ENCODE measurements at regions not wholly inside any gene's neighbourhood (a gene's known extent, or its start where the extent isn't known, plus 50 kb on each side); places are given as distances from the start of the nearest gene placed in this dataset.

DNA sequence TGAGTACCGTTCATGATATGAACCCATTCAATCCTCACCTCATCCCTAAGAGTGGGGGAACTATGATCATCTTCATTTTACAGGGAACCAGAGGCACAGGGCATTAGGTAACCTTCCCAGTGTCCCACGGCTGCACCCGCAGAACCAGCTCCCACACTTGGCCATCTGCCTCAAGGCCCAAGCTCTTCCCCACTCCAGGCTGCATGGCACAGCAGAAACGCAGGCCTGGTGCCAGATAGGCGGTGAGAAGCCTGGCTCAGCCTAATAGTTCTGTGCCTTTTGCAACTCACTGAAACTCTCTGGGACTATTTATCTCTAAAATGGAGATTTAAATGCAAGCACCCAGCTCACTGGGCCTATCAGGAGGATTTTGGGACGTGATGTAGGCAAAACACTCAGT lies 90.8 kb upstream of the ZNF618 start:
- Histone ChIP-seq H3K27me3 (ENCODE audit: control insufficient read depth, insufficient read depth, low read length) (peaks cover 12% of the 10 kb centered on the region), H3K4me3 (ENCODE audit: low read depth, low read length) (no peak overlapping the region), H3K36me3 (ENCODE audit: control insufficient read depth, insufficient read depth, low read length) (no peaks in the 10 kb centered on the region)
- TF ChIP-seq, protein P1, sequence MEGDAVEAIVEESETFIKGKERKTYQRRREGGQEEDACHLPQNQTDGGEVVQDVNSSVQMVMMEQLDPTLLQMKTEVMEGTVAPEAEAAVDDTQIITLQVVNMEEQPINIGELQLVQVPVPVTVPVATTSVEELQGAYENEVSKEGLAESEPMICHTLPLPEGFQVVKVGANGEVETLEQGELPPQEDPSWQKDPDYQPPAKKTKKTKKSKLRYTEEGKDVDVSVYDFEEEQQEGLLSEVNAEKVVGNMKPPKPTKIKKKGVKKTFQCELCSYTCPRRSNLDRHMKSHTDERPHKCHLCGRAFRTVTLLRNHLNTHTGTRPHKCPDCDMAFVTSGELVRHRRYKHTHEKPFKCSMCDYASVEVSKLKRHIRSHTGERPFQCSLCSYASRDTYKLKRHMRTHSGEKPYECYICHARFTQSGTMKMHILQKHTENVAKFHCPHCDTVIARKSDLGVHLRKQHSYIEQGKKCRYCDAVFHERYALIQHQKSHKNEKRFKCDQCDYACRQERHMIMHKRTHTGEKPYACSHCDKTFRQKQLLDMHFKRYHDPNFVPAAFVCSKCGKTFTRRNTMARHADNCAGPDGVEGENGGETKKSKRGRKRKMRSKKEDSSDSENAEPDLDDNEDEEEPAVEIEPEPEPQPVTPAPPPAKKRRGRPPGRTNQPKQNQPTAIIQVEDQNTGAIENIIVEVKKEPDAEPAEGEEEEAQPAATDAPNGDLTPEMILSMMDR (IDR thresholded peaks at IDR 0.05; ENCODE audit: insufficient read depth, low read length, poor library complexity, severe bottlenecking): no peak
- DNase-seq (ENCODE audit: low read depth): no peak

- DNase-seq (ENCODE audit: low read depth): no peak
- Histone ChIP-seq H3K27me3 (ENCODE audit: control insufficient read depth, insufficient read depth, low read length) (peaks cover 16% of the 10 kb centered on the region), H3K36me3 (ENCODE audit: control insufficient read depth, insufficient read depth, low read length) (no peaks in the 10 kb centered on the region), H3K4me3 (ENCODE audit: low read depth, low read length) (no peak overlapping the region)
- TF ChIP-seq, protein P1 (IDR thresholded peaks at IDR 0.05; ENCODE audit: insufficient read depth, low read length, poor library complexity, severe bottlenecking): no peak
These were observed 90.0 kb upstream of the ZNF618 start for GRCh38 chr9:113786071-113786470.

- TF ChIP-seq, protein P1 (IDR thresholded peaks at IDR 0.05; ENCODE audit: insufficient read depth, low read length, poor library complexity, severe bottlenecking): no peak
- Histone ChIP-seq H3K4me3 (ENCODE audit: low read depth, low read length) (no peak overlapping the region), H3K27me3 (ENCODE audit: control insufficient read depth, insufficient read depth, low read length) (peaks cover 16% of the 10 kb centered on the region), H3K36me3 (ENCODE audit: control insufficient read depth, insufficient read depth, low read length) (no peaks in the 10 kb centered on the region)
- DNase-seq (ENCODE audit: low read depth): no peak
These were observed 88.2 kb upstream of the ZNF618 start for GRCh38 chr9:113787871-113788270.

- H3K36me3 ChIP-seq (ENCODE audit: control insufficient read depth, insufficient read depth, low read length): no peaks in the 10 kb centered on the region
- no peak for DNase-seq (ENCODE audit: low read depth)
These were observed 87.3 kb upstream of the ZNF618 start for GRCh38 chr9:113788616-113789330.

GRCh38 chr9:113790093-113790492 lies 86.0 kb upstream of the ZNF618 start:
- Histone ChIP-seq H3K27me3 (ENCODE audit: control insufficient read depth, insufficient read depth, low read length) (peaks cover 16% of the 10 kb centered on the region), H3K4me3 (ENCODE audit: low read depth, low read length) (no peak overlapping the region), H3K36me3 (ENCODE audit: control insufficient read depth, insufficient read depth, low read length) (no peaks in the 10 kb centered on the region)
- no peak for DNase-seq (ENCODE audit: low read depth)
- TF ChIP-seq, protein P1 (IDR thresholded peaks at IDR 0.05; ENCODE audit: insufficient read depth, low read length, poor library complexity, severe bottlenecking): no peak

More at GRCh38 chr9:113788616-113789330, 87.3 kb upstream of the ZNF618 start:
- H3K4me3 ChIP-seq (ENCODE audit: low read depth, low read length): no peak overlapping the region
- TF ChIP-seq, protein P1 (IDR thresholded peaks at IDR 0.05; ENCODE audit: insufficient read depth, low read length, poor library complexity, severe bottlenecking): no peak
- peaks cover 16% of the 10 kb centered on the region for H3K27me3 ChIP-seq (ENCODE audit: control insufficient read depth, insufficient read depth, low read length)

DNA sequence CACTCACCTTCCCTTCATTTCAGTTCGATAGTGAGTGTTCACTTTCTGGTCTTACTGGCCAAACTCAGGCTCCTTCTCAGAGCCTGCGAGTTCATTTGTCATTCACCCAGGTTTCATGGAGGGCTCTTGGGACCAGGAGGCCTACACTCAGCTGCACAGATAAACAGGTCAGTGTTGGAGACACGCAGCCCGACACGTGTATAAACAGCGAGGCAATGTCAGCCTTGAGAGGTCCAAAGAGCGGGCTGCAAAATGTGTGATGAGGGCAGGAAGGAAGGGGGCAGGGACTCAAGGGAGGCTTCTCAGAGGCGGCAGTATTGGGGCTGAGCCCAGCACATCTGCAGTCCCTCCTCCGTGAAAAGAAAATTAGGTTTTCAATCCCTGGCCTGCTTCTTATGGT lies 82.6 kb upstream of the ZNF618 start:
- H3K27me3 ChIP-seq (ENCODE audit: control insufficient read depth, insufficient read depth, low read length): peaks cover 11% of the 10 kb centered on the region
- TF ChIP-seq, protein P1 (IDR thresholded peaks at IDR 0.05; ENCODE audit: insufficient read depth, low read length, poor library complexity, severe bottlenecking): no peak
- no peak overlapping the region for H3K4me3 ChIP-seq (ENCODE audit: low read depth, low read length)
- no peak for DNase-seq (ENCODE audit: low read depth)
- H3K36me3 ChIP-seq (ENCODE audit: control insufficient read depth, insufficient read depth, low read length): no peaks in the 10 kb centered on the region
